ENCODE measurements at regions not wholly inside any gene's neighbourhood (a gene's known extent, or its start where the extent isn't known, plus 50 kb on each side); places are given as distances from the start of the nearest gene placed in this dataset.
"Not testable (repeated sequence)": the region's sequence is repeated elsewhere in the genome, so short reads cannot be mapped to it uniquely, and the experiment has no call there.

DNA sequence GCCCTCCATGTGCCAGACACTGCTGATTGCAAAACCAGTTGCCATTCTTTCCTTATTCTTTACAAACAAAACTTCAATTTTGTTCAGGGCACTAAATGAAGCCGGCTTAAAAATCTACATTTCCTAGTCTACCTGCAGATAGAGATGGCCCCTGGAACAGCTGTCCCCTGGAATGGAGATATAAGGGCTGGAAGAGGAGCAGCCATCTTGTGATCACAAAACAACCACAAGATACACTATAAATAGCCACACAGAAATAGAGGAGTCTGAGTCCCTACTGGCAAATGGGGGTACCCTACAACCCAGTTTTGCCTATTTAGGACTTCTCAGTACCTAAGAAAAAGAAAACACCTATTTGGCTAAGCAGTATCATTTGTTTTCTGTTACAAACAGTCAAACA is 115.9 kb upstream of the BEND6 start:
- DNase-seq, result no peak

DNA sequence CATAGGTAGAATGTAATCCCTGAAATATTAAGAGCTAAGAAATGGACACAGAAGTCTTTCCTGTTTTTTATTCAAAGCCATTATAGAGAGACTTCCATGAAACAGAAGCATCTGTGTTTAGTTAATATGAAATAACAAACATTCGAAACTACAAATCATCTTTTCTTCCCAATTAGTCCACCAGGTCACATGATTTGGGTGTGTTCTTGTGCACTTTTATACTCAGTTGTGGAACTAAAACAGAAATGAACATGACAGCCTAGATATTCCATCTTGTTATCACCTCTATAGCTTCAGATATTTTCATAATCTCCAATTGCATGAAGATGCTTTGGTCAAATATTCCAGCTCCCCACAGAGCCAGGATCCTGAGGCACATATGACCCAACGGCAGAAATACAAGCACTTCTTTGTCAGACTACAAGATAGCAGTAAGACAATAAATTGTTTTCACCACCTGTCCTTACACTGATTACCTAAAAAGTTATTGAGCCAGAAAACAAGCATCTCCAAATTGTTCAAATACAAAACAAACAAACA is 116.8 kb upstream of the BEND6 start:
- DNase-seq, result no peak

DNA sequence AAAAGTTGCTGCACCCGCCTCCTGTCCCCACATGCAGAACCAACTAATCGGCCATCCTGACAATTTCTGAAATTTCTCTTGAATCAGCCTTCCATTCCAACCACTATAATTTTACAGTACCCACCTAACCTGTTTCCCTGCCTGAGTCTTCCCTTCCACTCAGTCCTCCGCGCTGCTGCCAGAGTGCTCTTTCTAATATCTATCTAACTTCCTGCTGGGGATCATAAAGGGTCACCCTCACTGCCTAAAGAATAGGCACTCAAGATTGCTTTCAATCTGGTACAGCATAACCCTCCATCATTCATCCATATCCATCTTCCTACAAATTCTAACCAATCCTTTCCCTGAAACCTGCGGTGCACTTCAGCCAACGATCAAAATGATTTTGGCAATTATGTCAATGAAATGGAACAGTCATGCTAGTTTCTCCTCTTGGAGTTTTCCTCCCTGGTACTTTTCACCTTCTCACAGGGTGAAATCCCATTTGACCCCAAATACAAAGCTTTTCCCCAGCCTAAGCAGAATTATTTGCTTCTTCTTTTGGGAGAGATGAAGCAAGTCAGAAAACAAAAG is 117.5 kb upstream of the BEND6 start:
- no peak for DNase-seq

- DNase-seq, result no peak
These were observed 119.3 kb upstream of the BEND6 start for GRCh38 chr6:56835612-56836011.

DNA sequence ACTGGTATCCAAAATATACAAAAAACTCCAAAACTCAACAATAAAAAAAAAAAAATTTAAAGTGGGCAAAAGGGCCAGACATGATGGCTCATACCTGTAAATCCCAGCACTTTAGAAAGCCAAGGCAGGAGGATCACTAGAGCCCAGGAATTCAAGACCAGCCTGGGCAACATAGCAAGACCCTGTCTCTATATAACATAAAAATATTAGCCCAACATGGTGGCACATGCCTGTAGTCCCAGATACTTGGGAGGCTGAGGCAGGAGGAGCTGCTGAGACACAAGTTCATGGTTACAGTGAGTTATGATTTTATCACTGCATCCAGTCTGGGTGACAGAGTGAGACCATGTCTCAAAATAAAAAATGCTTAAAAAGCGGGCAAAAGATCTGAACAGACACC is 121.0 kb upstream of the BEND6 start:
- no peak for DNase-seq

DNA sequence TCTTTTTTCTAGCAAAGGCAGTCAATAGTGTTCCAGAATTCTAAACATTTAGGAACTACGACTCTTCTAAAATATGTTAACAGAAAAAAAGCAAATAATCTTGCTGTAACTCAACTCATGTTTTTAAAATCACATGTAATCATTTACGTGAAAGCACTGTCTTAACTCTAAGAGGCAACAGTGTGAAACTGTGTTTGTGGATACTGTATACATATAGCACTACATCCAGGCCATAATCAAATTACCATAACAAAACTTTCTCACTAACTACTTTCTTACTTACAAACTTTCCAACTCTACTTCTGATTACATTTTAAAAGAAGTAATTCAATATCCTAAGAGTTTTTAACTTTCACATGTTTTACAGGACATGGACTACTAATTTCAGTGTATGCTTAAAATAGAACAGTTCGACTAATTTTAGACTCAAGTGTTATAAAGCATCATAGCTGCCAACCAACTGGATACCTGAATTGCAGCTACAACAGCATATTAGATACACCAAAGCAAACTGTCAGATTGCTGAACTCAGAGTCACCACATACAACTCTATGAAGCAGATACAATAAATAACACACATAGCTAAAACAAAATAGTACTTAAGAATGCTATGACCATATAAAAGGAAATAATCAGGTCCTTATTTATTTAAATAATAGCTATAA is 121.6 kb upstream of the BEND6 start:
- no peak for DNase-seq

- DNase-seq, result no peak
These were observed 122.7 kb upstream of the BEND6 start for GRCh38 chr6:56832225-56832624.

GRCh38 chr6:56831334-56831733 is 123.6 kb upstream of the BEND6 start:
- DNase-seq, result no peak

GRCh38 chr6:56827908-56828649 is 126.8 kb upstream of the BEND6 start:
- no peak for DNase-seq

GRCh38 chr6:56824431-56824830 is 130.5 kb upstream of the BEND6 start:
- DNase-seq, result not testable (repeated sequence)

DNA sequence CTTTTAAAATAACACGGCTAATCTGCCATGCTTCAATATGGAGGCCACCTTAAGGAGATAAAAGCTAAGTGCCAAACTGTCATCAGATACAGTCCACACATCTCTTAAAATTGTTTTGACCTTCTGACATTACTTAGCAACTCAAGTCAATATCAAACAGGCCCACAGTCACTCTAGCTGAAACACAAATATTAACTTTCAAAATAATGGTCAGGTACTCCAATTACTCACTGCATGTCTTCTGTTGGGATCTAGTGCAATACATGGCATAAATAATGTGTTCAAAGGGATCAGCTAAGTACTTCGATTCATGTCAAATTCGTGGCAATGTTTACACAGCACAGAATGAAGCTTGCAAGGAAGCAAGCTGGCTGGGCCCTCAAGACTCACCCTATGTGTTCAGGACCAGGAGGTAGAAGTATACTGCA is 133.9 kb upstream of the BEND6 start:
- DNase-seq, result no peak

DNA sequence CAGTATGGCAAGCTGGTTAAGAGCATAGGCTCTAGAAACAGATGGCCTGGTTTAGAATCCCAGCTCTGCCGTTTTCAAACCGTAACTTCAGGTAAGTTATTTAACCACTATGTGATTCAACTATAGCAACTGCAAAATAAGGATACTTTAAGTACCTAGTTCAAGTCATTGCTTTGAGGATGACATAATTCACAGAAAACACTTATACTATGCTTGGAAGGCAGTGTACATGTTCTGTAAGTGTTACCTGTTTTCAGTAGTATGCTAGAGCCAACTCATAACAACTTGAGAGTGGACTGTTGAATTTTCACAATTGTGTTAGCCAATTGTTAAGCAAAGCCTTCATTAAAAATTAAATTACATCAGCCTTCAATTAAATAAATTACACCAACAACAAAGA is 134.8 kb upstream of the BEND6 start:
- no peak for DNase-seq

- no peak for DNase-seq
These were observed 135.3 kb upstream of the BEND6 start for GRCh38 chr6:56819604-56820003.

DNA sequence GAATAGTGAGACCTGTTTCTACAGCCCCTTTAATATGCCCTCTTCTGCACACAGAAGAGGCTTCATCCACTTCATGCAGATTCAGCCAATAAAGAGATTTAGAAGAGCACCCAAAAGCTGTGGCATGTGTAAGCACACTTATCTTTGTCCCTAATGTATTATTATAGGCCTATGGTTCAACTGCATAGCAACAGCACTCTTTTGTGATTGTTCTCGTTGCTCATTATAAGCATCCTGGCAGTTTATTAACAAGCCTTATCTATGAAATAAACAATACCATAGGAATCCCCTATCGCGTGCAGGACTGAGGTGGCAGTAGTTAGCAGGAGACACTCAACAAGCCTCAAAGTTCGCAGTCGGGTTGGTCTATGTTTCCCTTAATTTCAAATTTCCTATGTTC is 138.5 kb upstream of the BEND6 start:
- no peak for DNase-seq

- DNase-seq, result no peak
These were observed 139.5 kb upstream of the BEND6 start for GRCh38 chr6:56815436-56815835.

DNA sequence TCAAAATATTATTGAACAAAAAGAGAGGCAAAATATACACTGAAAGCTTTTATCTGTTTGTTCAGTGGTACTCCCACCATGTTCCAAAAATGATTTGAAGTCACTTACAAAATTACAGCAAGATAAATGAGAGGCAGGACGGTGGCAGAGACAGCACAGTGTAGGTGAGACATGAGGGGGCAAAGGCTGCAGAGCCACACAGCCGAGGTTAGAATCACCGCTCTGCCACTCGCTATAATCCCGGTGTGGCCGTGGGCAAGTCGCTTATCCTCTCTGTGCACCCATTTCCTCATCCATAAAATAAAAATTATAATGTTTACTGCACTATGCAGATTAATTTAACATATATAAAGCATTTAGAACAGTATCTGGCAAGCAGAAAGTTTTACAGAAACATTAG is 140.1 kb upstream of the BEND6 start:
- no peak for DNase-seq

DNA sequence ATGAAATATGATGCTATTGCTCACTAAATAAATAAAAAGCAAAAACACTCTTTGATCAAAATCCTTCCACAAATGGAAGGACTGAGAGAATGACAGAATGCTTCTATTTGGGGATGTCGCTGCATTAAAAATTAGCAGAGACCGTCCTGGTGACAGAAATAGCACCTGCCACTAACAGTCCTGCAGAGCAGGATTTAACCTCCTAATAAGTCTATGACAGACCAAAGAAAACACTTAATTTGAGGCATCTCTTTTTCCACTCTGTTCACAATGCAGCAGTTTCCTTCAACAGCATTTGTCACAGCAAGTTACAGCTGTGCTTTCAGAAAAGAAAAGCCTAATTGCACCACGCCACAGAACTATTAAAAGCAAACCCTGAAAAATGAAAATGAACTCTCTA is 140.6 kb upstream of the BEND6 start:
- DNase-seq, result no peak

- DNase-seq, result not testable (repeated sequence)
These were observed 142.1 kb upstream of the BEND6 start for GRCh38 chr6:56812851-56813250.

DNA sequence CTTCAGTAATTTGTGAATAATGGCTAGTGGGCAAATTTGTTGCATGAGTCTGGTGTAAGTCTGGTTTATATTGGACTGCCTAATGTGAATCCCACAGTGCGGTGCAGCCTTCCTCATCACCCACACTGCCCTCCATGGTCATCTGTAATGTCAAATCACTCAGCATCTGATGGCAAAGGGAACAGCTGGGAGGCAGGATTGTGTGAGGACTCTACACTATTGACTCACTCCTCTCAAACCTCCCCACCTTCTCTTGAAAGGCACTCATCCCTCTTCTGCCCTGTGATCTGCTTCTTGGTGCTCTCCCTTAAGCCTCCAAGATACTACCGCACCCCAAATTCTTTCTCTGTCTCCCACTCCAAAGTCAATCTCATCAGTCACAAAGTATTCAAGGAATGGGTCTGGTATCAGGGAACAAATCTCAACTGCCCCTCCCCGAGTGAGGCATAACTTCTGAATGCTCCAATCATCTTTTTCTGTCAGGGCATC is 146.0 kb upstream of the BEND6 start:
- DNase-seq, result no peak

DNA sequence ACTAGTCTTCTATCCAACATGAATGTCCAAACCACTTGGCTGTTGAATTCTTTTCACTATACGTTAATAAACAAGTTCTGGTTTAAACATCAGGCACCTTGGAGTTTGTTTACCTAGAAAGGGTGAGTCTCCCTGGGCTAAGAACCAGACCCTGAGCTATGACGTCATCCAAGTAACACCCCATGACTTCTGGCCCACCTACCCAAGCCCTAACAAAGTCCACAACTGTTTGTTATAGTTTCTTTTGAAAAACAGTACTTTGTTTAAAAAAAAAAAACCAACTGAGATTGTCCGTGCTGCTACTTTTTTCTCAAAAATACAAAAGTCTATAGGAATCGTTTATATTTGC is 146.9 kb upstream of the BEND6 start:
- no peak for DNase-seq

DNA sequence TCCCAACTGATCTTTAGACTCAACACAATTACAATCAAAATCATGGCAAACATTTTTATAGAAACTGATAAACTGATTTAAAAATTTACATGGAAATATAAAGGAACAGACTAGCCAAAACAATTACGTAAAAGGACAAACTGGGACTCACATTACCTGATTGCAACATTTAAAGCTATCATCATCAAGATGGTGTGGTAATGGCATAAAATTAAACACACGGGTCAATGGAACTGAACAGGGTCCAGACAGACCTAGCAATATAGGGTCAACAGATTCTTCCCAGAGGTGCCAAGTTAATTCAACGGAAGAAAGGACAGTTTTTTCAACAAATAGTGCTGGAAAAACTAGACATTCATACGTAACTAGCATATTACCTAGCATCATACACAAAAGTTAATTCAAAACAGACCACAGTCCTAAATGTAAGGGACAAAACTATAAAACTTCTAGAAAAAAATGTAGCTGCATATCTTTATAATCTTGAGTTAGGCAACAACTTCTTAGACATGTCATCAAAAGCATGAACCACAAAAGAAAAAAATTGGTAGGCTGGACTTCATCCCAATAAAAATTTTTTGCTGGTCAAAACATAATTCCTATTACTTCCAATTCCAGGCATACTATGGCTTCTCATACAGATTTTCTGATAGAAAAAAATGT is 147.4 kb upstream of the BEND6 start:
- no peak for DNase-seq

DNA sequence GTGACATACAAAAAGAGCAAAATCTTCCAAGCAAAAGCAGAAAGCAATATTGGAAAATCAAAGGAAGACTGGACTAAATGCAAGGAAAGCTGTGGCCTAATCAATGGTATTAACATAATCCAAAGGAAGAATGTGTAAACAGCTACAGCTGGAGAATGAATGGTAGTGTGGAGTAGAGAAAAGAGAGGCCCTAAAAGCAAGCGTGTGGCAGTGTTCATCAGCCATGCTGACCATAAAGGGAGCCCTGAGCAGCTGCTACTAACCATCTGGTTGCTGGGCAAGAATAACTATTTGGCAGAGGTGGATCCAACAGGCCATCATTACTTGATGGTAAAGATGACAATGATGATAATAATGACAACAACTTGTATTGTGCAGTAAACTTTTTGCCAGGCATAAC is 148.5 kb upstream of the BEND6 start:
- DNase-seq, result no peak

- DNase-seq, result no peak
These were observed 149.9 kb upstream of the BEND6 start for GRCh38 chr6:56804996-56805395.
